GM12873 (cell line): ENCODE measurements at regions not wholly inside any gene's neighbourhood (a gene's known extent, or its start where the extent isn't known, plus 50 kb on each side); places are given as distances from the start of the nearest gene placed in this dataset.

Experiments used
- CTCF ChIP-seq: IDR thresholded peaks from 2 replicates; pipeline ENCODE4 v1.5.1; 2012; ENCODE audit warnings: low read depth, mild to moderate bottlenecking, moderate library complexity, low read length, control low read depth; ENCODE audit not compliant: insufficient read depth; ENCODE audit errors: missing control alignments

GRCh38 chr9:117494401-117495090 is 79.7 kb upstream of the ASTN2 start:
- TF ChIP-seq CTCF: no peak

- TF ChIP-seq CTCF: no peak
Observed at GRCh38 chr9:117492476-117492875, 77.6 kb upstream of the ASTN2 start.

- no peak for TF ChIP-seq CTCF
Observed at GRCh38 chr9:117491491-117491890, 76.6 kb upstream of the ASTN2 start.

- no peak for TF ChIP-seq CTCF
Observed at GRCh38 chr9:117490199-117490598, 75.3 kb upstream of the ASTN2 start.

- TF ChIP-seq CTCF: no peak
Observed at GRCh38 chr9:117488659-117489058, 73.8 kb upstream of the ASTN2 start.

- peak; percentile 99 for TF ChIP-seq CTCF
Observed at GRCh38 chr9:117487555-117488175, 72.8 kb upstream of the ASTN2 start.

- no peak for TF ChIP-seq CTCF
Observed at GRCh38 chr9:117486426-117486825, 71.6 kb upstream of the ASTN2 start.
